NK-92 treated with Interleukin-12 subunit alpha and Interleukin-12 subunit beta, amount 100 ng/mL, for 24 hours (cell line): ENCODE measurements at regions not wholly inside any gene's neighbourhood (a gene's known extent, or its start where the extent isn't known, plus 50 kb on each side); places are given as distances from the start of the nearest gene placed in this dataset.
A peak's percentile ranks its signal among the peaks of the same experiment; 100 is the strongest.

Experiments
- DNase-seq: peaks from one replicate; lab custom pipeline; 2025; lab: John Stamatoyannopoulos, UW

DNA sequence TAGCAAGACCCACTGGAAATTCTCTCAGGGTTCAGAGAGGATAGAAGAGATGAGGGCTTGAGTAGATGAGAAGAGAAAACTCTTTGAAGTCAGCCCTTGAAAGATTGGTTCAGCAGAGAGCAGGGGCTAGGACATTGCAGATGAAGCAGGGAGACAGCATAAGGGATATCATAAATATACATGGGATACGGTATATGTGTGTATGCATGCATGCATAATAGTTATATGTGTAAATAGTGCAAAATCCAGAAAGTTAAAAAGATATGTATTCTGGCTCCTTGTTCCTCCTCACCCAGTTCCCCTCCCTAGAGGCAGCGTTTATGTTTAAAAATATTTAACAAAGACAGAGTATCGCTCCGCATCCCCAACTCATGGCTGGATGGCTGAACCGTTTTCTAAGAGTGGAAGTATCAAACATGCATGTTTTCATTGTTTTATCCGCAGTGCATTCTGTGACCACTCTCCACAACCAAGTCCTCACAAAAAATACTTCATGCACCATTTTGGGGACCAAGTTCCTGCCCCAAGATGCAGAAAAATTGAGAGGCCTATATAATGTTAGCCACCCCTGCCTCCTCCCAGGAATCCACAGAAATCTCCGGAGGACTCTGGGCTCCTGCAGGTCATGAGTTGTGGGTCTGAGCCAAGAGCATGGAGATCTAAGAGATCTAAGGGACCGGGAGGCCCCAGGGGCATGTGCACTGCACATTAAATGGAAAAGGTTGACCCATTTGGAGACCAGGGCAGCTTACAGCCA lies 119.5 kb downstream of the MTX3 start:
- no peak for DNase-seq

DNA sequence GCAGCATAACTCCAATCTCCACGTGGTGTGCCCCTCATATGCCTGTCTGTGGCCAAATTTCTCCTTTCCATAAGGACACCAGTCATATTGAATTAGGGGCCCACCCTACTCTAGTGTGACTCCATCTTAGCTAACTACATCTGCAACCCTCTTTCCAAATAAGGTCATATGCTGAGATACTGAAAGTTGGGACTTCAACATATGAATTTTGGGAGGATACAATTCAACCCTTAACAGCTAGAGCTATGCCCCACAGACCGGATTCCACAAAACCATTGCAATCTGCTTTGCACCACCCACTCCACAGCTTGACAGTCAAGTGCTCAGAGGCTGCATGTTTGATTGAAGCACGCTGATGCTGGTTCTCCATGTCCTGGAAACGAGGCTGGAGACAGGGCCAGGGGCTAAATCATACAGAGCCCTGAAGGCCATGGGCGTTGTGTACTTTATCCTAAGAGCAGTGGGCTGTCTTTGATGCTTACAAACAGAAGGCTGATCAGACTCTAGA lies 122.8 kb downstream of the MTX3 start:
- DNase-seq, result no peak

DNA sequence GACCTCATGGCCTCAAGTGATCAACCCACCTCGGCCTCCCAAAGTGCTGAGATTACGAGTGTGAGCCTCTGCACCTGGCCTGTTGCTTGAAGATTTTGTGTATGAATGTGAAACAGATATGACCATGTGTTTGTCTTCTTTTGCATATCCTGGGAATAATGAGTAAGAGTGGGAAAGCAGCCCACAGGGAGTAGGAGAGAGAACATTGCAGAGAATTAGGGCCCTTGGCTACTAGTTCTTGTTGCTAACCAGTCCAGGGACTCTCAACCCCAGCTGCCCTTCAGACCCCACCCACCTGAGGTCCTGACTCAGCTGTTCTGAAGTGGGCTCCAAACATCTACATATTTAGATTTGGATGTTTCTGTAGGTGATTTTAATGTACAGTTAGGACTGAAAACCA lies 125.5 kb downstream of the MTX3 start:
- no peak for DNase-seq

DNA sequence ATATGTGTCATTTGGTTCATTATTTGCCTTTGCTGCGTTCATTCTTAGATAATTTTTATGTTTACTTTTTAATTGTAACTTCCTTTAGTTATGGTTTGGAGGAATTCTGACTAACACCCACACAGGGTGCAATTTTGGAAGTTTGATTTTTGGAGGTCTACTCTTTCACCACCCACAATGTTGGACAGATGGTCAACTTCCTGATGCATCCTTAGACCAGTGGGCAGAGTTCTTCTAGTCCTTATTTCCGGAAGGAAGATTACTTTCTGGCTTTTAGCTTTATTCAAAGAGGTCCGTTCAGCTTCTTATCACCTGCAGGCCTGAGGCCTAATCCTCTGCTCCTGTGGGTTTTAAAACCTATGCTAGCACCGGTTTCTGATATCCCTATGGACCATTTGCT lies 126.7 kb downstream of the MTX3 start:
- no peak for DNase-seq

DNA sequence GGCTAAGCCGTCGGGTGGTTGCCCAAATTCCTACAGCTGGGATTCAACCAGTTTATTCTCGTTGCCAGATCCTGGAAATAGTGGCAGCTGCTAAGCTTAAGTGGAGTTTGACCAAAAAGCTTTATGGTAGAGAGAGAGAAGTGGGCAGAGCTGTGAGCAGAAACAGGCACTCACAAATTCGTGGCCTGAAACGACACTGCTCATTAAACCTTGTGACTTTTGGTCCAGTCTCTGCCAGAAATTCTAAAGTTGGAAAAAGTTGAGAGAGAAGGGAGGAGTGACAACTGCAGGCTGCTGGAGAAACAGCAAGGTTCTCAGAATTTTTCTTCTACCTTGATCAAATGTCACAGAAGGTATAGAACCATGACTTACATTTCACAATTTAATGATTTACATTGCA lies 131.5 kb downstream of the MTX3 start:
- no peak for DNase-seq

DNA sequence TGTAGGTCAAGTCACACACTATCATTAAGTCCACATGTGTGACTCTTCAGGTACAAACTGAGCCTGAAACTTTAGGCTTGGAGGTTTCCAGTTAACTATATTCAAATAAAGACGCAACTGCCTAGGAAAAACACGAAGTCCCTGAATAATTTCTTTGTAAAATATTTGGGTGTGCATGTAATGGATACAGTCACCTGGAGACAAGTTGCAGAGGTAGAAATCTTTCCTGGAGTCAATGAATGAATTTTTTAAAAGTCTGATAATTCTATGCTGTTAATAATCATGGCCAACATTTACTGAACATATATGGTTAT lies 132.7 kb downstream of the MTX3 start:
- DNase-seq, result no peak

DNA sequence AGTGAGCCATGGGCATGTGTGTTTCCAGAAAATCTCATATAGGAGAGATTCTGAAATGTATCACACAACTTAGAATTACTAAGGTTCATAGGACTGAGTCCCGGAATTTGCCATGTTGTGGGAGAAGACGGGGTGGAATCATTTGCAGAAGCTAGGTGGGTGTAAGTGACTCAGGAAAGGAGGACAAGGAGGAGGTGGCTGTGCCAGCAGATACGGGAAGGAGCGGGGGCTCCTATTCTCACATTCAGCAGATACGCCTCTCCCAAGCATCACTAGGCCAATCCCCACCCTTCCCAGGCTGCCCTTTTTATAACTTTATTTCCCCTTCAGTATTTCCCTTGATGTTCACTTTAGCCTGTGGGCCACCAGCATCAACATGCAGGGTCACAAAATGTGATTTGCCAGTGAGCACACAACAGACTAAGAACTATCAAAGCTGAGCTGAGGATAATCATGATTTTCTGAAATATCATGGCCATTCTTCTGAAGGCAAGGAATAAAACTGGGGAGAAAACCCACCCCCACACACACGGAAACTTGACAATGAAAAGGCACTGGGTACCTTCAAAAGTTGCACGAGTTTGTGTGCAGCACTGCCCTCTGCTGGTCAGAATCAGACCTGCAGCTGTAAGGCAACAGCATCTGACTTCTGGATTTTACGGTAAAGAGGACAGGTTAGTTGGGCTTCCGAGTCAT lies 133.2 kb downstream of the MTX3 start:
- DNase-seq, result peak; percentile 47

DNA sequence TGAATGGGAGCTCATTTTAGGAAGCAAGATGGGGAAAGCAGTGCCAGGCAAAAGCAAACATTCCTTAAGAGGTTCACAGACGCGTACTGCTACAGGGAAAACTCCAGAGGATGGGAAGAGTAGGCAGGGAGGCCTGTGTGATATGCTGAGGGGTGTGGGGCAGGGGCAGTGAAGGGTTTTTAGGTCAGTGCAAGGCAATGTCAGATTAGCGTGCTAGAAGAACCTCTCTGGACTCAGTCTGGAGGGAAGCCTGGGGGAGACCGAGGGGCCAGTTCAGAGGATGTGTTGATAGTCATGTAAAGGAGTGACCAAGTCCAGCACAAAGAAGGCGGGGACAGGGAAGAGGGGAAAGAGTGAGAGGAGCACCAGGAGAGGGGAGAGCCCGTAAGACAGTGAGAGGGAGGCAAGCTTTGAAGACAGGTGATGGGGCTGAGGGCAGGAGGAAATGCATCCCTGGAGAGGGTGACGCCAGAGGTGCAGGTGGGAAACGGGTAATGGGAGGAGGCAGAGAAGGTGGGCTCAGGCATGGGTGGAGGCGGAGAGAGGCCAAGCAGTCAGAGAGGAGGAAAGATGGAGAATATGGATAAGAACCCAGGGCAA lies 134.5 kb downstream of the MTX3 start:
- no peak for DNase-seq

DNA sequence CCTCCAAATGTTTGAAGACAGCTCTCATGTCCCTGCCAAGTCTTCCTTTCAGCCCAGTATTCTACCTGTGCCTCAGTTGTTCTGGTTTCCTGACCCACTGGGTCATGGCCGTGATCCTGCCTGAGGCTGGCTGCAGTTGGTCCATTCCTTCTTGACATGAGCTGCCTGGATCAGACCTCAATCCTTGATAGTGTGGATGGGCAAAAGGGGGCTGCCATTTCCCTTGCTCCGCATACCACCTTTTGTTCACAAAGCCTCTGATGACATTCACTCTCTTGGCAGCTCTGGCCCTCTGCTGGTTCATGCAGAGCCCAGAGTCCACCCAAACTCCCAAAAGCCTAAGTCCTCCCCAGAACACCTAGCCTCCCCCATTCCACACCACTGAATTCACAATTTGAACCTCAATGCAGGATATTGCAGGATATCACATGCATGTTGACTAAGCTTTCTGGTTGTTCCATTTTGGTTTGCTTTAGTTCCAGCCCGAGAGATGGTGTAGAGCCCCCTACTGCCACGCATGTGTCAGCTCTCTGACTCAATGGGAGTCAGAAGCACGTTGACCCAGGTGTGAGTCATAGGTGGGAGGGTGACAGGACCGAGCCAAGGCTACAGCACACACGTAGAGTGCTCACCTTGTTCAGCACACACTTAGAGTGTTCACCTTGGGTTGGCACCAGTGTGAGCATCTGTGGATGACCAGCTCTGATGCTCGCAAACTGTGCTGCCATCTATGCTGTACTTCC lies 137.2 kb downstream of the MTX3 start:
- no peak for DNase-seq

DNA sequence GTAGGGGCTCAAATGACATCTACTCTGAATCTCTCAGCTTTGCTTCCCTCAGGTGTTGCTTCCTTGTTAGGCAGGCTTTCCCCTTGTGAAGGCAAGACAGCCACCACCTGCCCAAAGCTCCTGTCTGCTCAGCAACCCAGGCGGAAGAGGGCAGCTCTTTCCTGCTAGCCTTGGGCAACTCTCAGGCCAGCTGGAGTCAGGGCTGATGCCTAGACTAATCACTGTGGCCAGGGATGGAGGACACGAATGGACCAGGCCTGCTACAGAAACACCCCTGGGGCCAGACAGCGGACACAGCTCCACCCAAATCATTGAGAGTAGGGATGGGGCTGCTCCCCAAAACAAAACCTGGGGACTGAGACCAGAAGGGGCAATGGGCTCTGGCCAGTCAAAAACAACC lies 138.0 kb downstream of the MTX3 start:
- no peak for DNase-seq

DNA sequence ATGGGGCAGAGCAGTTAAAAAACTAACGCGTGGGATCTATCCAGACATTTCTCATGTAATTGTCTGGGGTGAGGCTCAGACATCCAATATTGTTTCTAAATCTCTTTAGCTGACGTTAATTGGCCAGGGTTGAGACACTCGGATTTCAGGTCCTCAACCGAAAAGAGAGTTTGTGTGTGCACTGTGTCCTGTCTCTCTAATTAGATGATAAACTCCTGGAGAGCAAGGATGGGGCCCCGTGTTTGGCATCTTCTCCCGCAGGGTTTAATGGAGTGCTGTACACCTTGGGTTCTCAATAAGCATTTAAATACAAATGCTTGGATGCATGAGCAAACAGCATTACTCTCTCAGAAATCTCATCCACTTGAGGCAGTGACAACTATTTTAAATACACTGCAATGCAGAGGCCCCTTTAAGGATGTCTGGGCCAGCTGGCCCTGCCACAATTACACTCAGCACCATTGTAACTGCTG lies 139.6 kb downstream of the MTX3 start:
- DNase-seq, result no peak

DNA sequence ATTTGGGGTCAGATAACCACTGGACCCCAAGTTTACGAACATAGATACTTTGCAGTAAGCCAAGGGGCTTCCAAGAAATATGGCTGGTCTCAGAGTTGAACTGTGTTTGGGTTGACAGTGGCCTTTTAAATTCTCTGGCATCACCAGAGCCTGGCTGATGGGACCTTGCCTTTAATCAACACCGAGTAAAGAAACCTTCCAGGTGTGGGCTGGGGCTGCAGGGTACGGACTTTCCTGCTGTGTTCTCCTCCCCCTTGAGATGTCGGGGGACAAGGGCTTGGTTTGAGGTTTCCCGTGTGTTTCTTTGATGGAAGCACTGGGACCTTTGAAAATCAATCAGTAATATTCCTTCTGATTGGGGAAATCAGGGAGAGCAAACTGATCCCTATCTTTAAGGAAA lies 140.1 kb downstream of the MTX3 start:
- no peak for DNase-seq

DNA sequence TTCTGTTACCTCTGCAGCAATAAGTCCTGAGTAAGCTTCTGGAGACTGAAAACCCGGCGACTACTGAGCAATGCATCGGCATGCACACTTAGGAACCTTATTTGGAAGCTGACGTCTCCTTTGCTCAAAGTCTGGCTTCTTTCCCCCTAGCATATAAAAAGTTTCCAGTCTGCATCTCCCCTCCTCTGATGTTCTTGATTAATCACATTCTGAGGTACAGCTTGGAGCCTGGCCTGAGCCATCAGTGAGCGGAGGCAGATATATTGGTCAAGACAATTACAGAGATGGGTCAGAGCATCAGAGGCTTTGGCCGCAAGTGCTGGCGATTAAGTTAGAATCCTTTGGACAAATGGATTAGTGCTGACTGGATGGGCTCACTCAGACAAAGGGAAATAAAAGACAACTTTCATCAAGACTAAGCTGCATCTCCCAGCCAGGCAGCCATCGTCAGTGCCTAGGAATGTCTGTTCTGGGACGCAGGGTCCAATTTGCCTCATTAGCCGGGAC lies 140.7 kb downstream of the MTX3 start:
- no peak for DNase-seq

DNA sequence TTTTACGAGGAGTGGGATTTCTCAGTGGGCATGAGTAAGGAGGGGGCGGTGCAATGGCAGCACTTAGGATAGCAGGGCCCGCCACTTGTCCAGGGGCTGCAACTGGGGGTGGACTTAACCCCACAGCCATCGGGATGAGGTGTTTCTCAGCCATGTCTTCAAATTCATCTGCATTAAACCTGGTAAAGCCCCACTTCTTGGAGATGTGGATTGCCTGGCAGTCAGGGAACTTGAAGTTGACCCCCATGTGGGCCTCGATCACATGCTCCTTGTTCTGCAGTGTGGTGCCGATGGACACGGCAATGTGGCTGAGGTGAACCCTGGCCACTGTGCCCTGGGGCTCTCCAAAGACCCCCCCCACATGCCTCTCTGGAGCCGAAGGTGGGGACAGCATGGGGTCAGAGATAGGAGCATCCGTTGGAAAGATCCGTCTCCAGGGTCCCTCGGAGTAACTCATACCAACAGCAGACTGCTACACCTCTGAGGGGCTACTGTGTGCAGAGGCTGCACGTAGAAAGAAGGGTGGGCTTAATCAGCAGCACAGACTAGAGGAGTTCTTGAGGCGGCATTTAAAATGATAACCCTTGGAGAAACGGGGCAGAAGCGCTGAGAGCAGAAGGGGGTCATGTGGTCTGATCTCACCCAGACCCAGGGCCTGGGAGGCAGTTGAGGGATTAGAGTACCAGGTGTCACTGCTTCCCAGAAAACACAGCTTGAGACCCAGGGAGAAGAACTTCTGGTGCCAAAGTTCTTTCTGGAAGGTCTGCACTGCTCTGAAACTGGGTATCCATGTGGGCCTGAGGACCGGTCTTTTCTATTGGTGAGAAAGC lies 141.4 kb downstream of the MTX3 start:
- DNase-seq, result no peak
